Gastrocnemius medialis (tissue), 4 donors: ENCODE measurements at regions not wholly inside any gene's neighbourhood (a gene's known extent, or its start where the extent isn't known, plus 50 kb on each side); places are given as distances from the start of the nearest gene placed in this dataset.

Experiments used
- POLR2A ChIP-seq, 2 donors: fragments of 450-650 bp; IDR thresholded peaks; one replicate each; pipeline ENCODE4 v1.6.1; 2017; ENCODE audit warnings: antibody characterized with exemption in 2 of 2, mild to moderate bottlenecking in 2 of 2, moderate library complexity in 2 of 2
- TF ChIP-seq, protein P1 (sequence below), 5 experiments: fragments of 450-650 bp in 3 of 5; fragments of 200-600 bp in 2 of 5; sonication (generic) in 2 of 5; IDR thresholded peaks in 4 of 5; conservative IDR thresholded peaks in 1 of 5; 1 replicate in 4 of 5; 2 replicates in 1 of 5; pipeline ENCODE4 v1.5.1; 2016 to 2019; ENCODE audit warnings: antibody characterized with exemption in 5 of 5, mild to moderate bottlenecking in 3 of 5, moderate library complexity in 3 of 5

DNA sequence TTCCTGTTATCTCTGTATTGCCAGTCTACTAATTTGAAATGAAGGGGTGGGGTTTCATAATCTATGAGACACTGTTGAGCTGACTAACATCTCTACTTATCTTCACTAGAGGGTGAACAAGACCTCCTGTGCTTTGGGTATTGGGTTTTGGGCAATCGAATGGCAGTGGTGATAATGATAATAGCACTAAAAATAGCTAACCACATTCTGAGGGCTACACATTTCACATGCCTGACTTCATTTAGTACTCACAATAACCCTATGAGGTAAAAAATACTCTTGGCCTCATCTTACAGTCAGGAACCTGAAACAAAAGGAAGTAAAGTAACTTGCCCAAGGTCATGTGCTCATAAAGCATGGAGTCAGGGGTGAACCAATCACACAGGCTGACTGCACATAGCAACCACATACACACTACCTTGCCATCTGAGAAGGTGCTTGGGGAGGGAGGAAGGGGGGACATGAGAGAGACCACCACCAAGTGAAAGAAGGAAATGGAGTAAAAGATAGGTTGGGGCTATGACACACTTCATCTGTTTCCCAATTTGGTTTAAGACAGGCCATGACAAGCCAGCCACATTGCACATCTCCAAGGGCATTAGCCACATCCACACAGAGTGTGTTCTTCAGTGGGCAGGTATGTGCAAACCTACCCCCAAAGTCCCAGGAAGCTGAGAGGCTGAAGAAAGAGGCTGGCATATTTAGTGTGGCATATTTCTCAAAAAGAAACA is 387.6 kb upstream of the DDI1 start:
- TF ChIP-seq, protein P1, sequence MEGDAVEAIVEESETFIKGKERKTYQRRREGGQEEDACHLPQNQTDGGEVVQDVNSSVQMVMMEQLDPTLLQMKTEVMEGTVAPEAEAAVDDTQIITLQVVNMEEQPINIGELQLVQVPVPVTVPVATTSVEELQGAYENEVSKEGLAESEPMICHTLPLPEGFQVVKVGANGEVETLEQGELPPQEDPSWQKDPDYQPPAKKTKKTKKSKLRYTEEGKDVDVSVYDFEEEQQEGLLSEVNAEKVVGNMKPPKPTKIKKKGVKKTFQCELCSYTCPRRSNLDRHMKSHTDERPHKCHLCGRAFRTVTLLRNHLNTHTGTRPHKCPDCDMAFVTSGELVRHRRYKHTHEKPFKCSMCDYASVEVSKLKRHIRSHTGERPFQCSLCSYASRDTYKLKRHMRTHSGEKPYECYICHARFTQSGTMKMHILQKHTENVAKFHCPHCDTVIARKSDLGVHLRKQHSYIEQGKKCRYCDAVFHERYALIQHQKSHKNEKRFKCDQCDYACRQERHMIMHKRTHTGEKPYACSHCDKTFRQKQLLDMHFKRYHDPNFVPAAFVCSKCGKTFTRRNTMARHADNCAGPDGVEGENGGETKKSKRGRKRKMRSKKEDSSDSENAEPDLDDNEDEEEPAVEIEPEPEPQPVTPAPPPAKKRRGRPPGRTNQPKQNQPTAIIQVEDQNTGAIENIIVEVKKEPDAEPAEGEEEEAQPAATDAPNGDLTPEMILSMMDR (IDR thresholded peaks at IDR 0.05 in 4 of 5, conservative IDR thresholded peaks at IDR 0.05 in 1 of 5), result no peak
- no peak for TF ChIP-seq POLR2A (IDR thresholded peaks at IDR 0.05)
